Erythroblast (primary cell): ENCODE measurements at regions not wholly inside any gene's neighbourhood (a gene's known extent, or its start where the extent isn't known, plus 50 kb on each side); places are given as distances from the start of the nearest gene placed in this dataset.

Experiments
- GATA1 ChIP-seq: IDR thresholded peaks from 2 replicates; pipeline ENCODE4 v1.6.1; 2011; ENCODE audit warnings: low read depth, mild to moderate bottlenecking, control low read depth, low read length, moderate library complexity
- POLR2A ChIP-seq: IDR thresholded peaks from 2 replicates; pipeline ENCODE4 v1.6.1; 2011; ENCODE audit warnings: mild to moderate bottlenecking, low read length

GRCh38 chr3:18076301-18076700 is 333.9 kb upstream of the TBC1D5 start:
- TF ChIP-seq POLR2A (no peak), GATA1 (no peak)
